Right ventricle myocardium inferior (tissue), 1 donor: ENCODE measurements at regions not wholly inside any gene's neighbourhood (a gene's known extent, or its start where the extent isn't known, plus 50 kb on each side); places are given as distances from the start of the nearest gene placed in this dataset.

Experiments
- ATAC-seq: fragments of 200-7000 bp; cut with Tn5 transposase; one replicate; pipeline ENCODE4 v1.9.1; 2020; ENCODE audit warnings: mild to moderate bottlenecking, moderate library complexity
- DNase-seq: peaks from one replicate; pipeline ENCODE4 v3.0.0; 2021; ENCODE audit errors: missing footprints
- intact Hi-C: fragments of 100-400 bp; cut with DNase I; formaldehyde crosslinking; loops from one replicate; pipeline ENCODE4 v1.11.0; 2022
- donor health status: DM: no; HTN: yes; CAD: no; lungs with severe emphysema.

DNA sequence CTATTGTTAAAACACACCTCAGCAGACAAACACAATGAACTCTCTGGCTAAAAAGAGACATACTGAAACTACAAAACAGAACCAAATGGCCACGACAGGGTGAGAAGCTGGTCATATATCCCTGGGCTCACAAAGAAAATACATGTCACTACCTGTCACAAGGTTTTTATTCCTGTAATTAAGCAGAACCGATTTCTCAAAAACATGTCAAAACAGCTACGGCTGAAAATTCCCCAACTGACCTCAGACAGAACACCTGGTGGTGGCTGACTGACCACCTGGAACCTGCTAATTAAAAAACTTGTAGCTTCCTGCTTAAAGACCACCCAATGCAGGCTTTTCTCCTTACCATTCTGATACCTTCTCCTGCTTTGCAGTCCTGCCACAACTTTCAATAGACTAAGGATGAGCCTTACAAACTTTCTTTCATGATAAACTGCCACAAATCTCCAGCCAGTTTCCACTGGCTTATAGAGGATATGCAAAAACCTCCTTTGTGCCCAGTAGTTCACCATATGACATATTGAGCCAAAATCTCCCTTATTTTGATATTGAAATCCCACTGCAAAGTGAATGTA, 571.9 kb downstream of the SPOCK3 start:
- ATAC-seq (no peak), DNase-seq (no peak)
- intact Hi-C loops = no loop called here

DNA sequence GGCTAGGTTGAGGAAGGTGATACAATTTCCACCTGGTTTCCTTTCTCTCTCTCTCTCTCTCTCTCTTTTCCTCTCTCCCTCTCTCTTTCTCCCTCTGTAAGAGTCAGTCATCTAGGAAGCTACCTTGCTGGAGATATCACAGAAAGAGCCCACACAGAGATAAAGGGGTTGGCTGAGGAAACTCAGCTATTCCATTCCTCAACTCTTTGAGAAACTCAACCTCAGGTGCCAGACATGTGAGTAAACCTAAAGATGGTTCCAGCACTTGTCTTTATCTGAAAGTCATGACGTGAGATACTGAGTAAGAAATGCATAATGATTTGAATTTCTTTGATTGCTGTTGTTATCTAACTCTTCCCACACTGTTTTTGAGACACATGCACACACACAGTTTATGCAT, 564.0 kb downstream of the SPOCK3 start:
- DNase-seq (no peak), ATAC-seq (no peak)
- intact Hi-C loops = no loop called here

DNA sequence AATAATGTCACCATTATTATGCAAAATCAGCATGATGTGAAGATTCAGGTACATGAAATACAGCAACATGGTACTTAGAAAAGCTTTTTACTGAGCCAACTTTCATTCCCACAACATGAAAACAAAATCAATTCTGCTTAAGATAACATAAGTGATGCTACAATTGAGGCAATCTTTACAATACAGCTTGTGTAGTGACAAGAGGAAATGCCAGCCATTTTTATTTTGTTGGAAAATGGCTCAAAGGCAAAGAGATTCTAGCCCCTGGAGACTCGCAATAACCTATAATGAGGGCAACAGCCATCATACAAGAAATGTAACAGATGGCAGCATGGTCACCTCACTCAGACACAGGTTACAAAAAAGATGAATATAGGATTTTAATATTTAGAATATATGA, 560.4 kb downstream of the SPOCK3 start:
- intact Hi-C loops = no loop called here
- ATAC-seq (no peak), DNase-seq (no peak)

DNA sequence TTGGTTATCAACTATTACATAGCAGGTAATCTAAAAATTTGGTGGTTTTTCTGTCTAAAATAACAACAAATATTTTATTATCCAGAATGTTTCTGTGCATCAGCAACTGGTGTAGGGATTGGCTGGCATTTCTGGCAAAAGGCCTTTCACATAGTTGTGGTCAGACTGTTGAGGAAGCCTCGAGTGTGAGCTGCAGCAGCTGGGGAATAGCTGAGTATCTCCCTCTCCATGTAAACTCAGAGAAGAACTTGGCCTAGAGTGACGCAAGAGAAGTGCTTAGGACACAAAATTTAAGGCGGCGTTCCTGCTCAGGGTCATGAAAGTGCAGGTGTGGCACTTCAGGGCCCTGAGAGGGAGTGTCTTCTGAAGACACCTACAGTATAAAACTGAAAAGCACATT, 558.9 kb downstream of the SPOCK3 start:
- ATAC-seq = no peak

DNA sequence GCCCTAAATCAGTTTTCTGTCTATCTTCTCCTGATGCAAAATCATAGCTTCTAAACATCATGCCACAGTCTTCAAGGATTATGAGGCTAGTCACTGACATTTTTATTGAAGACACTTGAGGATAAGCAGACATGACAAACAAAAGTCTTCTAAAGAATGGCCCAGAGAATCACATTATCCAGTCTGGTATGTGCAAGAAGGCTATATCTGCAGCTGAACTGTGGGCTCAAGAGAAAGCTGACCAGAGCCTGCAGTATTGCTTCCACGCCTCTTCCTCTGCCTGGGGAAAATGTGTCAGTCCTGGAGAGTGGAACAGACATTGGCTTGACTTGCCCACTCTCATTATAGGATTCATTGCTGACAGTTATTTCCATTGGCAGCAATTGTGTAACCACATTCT, 553.5 kb downstream of the SPOCK3 start:
- intact Hi-C loops = no loop called here
- ATAC-seq (no peak), DNase-seq (no peak)

More for the DNA sequence above, 558.9 kb downstream of the SPOCK3 start:
- intact Hi-C loops = no loop called here
- no peak for DNase-seq

DNA sequence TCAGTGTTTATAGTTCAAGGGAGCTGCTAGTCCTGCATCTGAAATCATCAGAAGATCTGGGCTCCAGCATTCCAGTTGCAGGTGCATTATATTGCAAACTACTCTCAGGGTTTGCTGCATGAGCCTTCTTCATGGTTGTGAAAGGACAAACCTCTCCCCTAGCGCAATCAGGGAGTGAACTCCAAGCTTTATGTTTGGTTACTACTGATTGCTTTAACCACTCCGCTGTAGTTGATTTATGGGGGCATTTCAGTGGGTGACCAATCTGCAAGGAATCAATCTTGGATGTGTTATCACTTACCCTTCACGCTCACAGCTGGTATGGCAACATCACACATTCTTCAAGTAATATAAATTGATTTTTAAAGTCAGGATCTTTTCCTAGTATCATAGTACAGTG, 552.1 kb downstream of the SPOCK3 start:
- DNase-seq (no peak), ATAC-seq (no peak)
- intact Hi-C loops = no loop called here
